ENCODE measurements at regions not wholly inside any gene's neighbourhood (a gene's known extent, or its start where the extent isn't known, plus 50 kb on each side); places are given as distances from the start of the nearest gene placed in this dataset.

DNA sequence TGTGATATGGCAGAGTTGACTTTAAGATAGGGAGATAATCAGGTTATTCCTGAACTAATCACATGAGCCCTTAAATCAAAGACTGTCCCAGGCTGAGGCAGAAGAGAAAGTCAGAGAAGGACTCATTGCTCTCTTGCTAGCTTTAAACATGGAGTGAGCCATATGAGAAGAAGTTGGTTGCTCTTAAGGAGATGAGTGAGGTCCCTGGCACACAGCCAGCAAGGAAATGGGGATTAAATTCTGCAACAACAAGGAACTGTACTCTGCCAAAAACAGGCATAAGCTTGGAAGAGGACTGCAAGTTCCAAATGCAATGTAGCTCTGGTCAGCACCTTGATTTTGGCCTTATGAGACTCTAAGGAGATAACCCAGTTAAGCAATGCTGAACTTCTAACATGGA lies 457.0 kb downstream of the PLOD2 start:
- TF ChIP-seq POLR2AphosphoS5 (IDR thresholded peaks at IDR 0.05; ENCODE audit: low read depth, low read length), result no peak
- TF ChIP-seq POLR2A (IDR thresholded peaks at IDR 0.05; ENCODE audit: low read depth, low read length), result no peak
- TF ChIP-seq SPI1 (IDR thresholded peaks at IDR 0.05; ENCODE audit: low read depth, low read length), result no peak

All from GM12891 (cell line).